ENCODE measurements at regions not wholly inside any gene's neighbourhood (a gene's known extent, or its start where the extent isn't known, plus 50 kb on each side); places are given as distances from the start of the nearest gene placed in this dataset.
"Not testable (repeated sequence)": the region's sequence is repeated elsewhere in the genome, so short reads cannot be mapped to it uniquely, and the experiment has no call there.

GRCh38 chr9:101951598-101951997 is 213.2 kb upstream of the GRIN3A start:
- DNase-seq, result no peak

- no peak for DNase-seq
Observed at GRCh38 chr9:101931756-101932155, 193.3 kb upstream of the GRIN3A start.

- no peak for DNase-seq
Observed at GRCh38 chr9:101930783-101931182, 192.3 kb upstream of the GRIN3A start.

GRCh38 chr9:101925498-101925897 is 187.1 kb upstream of the GRIN3A start:
- DNase-seq, result no peak

GRCh38 chr9:101923451-101923850 is 185.0 kb upstream of the GRIN3A start:
- DNase-seq, result no peak

GRCh38 chr9:101916948-101917347 is 178.5 kb upstream of the GRIN3A start:
- not testable (repeated sequence) for DNase-seq

- DNase-seq, result no peak
Observed at GRCh38 chr9:101915482-101915881, 177.0 kb upstream of the GRIN3A start.

GRCh38 chr9:101912698-101913097 is 174.3 kb upstream of the GRIN3A start:
- no peak for DNase-seq

GRCh38 chr9:101907466-101907865 is 169.0 kb upstream of the GRIN3A start:
- no peak for DNase-seq

- no peak for DNase-seq
Observed at GRCh38 chr9:101904845-101905244, 166.4 kb upstream of the GRIN3A start.

GRCh38 chr9:101902051-101902450 is 163.6 kb upstream of the GRIN3A start:
- no peak for DNase-seq

- DNase-seq, result no peak
Observed at GRCh38 chr9:101897196-101897595, 158.7 kb upstream of the GRIN3A start.

GRCh38 chr9:101893661-101894646 is 155.5 kb upstream of the GRIN3A start:
- DNase-seq, result no peak

GRCh38 chr9:101881508-101881907 is 143.1 kb upstream of the GRIN3A start:
- DNase-seq, result no peak

GRCh38 chr9:101880846-101881245 is 142.4 kb upstream of the GRIN3A start:
- no peak for DNase-seq

GRCh38 chr9:101878734-101879133 is 140.3 kb upstream of the GRIN3A start:
- no peak for DNase-seq

GRCh38 chr9:101877439-101877838 is 139.0 kb upstream of the GRIN3A start:
- DNase-seq, result no peak

GRCh38 chr9:101861472-101861871 is 123.0 kb upstream of the GRIN3A start:
- DNase-seq, result no peak

GRCh38 chr9:101860920-101861319 is 122.5 kb upstream of the GRIN3A start:
- no peak for DNase-seq

GRCh38 chr9:101859620-101860019 is 121.2 kb upstream of the GRIN3A start:
- no peak for DNase-seq

- DNase-seq, result no peak
Observed at GRCh38 chr9:101858026-101858425, 119.6 kb upstream of the GRIN3A start.

GRCh38 chr9:101849102-101849707 is 110.8 kb upstream of the GRIN3A start:
- no peak for DNase-seq

GRCh38 chr9:101848485-101848919 is 110.1 kb upstream of the GRIN3A start:
- no peak for DNase-seq

GRCh38 chr9:101846161-101846560 is 107.7 kb upstream of the GRIN3A start:
- no peak for DNase-seq

All from activated CD4-positive, alpha-beta T cell treated with anti-CD3 and anti-CD28 coated beads, Interleukin-2, amount 50 U/mL, for 1 hour (primary cell).